CD14-positive monocyte (primary cell): ENCODE measurements at regions not wholly inside any gene's neighbourhood (a gene's known extent, or its start where the extent isn't known, plus 50 kb on each side); places are given as distances from the start of the nearest gene placed in this dataset.

Experiments
- DNase-seq, 3 donors: peaks; one replicate each; pipeline ENCODE4 v3.0.0-alpha.2; 2011 to 2022
- H2AFZ ChIP-seq: 2 replicates; pipeline ENCODE4 v1.6.0; 2012; ENCODE audit warnings: mild to moderate bottlenecking, low read depth, low read length, inconsistent platforms; ENCODE audit not compliant: insufficient read depth, poor library complexity, severe bottlenecking
- H3K27ac ChIP-seq, 2 donors: 1 replicate in 1 of 2; 2 replicates in 1 of 2; pipeline ENCODE4 v1.5.1; 2012 to 2013; ENCODE audit warnings: low read length in 2 of 2, control low read depth in 1 of 2, inconsistent platforms in 1 of 2, low read depth in 1 of 2, mild to moderate bottlenecking in 1 of 2
- H3K27me3 ChIP-seq, 2 donors: one replicate each; pipeline versions ENCODE4 v1.6.0 to v1.6.1; 2011 to 2013; ENCODE audit warnings: low read length in 2 of 2; ENCODE audit not compliant: control insufficient read depth in 2 of 2, insufficient read depth in 2 of 2
- H3K36me3 ChIP-seq, 2 donors: replicated peaks in 1 of 2; 1 replicate in 1 of 2; 2 replicates in 1 of 2; pipeline versions ENCODE4 v1.5.1 to v1.6.1; 2012 to 2013; ENCODE audit warnings: low read length in 2 of 2, control low read depth in 1 of 2, inconsistent platforms in 1 of 2, mild to moderate bottlenecking in 1 of 2; ENCODE audit not compliant: insufficient read depth in 2 of 2, control insufficient read depth in 1 of 2
- H3K4me1 ChIP-seq, 2 donors: 1 replicate in 1 of 2; 2 replicates in 1 of 2; pipeline versions ENCODE4 v1.5.1 to v1.6.1; 2012 to 2013; ENCODE audit warnings: low read length in 2 of 2, control low read depth in 1 of 2, inconsistent platforms in 1 of 2, mild to moderate bottlenecking in 1 of 2, moderate library complexity in 1 of 2; ENCODE audit not compliant: insufficient read depth in 2 of 2, control insufficient read depth in 1 of 2
- H3K4me2 ChIP-seq: replicated peaks from 2 replicates; pipeline ENCODE3; 2012; ENCODE audit warnings: low read length, moderate library complexity, mild to moderate bottlenecking; ENCODE audit not compliant: poor library complexity, severe bottlenecking; ENCODE audit errors: extremely low read depth
- H3K4me3 ChIP-seq, 3 experiments: fragments of 200-600 bp in 1 of 3; sonication (generic) in 1 of 3; replicated peaks in 1 of 3; 1 replicate in 2 of 3; 2 replicates in 1 of 3; pipeline ENCODE4 v1.5.1; 2011 to 2013; ENCODE audit warnings: low read length in 3 of 3, mild to moderate bottlenecking in 3 of 3, control low read depth in 2 of 3, low read depth in 2 of 3, inconsistent platforms in 1 of 3, moderate library complexity in 1 of 3
- H3K79me2 ChIP-seq: 2 replicates; pipeline ENCODE4 v1.6.0; 2012; ENCODE audit warnings: mild to moderate bottlenecking, control low read depth, inconsistent platforms, low read length, moderate library complexity; ENCODE audit not compliant: insufficient read depth
- H3K9ac ChIP-seq: 2 replicates; pipeline ENCODE4 v1.6.0; 2017; ENCODE audit warnings: low read length, mild to moderate bottlenecking; ENCODE audit not compliant: insufficient read depth, poor library complexity, severe bottlenecking
- H3K9me3 ChIP-seq, 2 donors: replicated peaks in 1 of 2; 1 replicate in 1 of 2; 2 replicates in 1 of 2; pipeline versions ENCODE4 v1.5.1 to v1.6.1; 2012 to 2013; ENCODE audit warnings: low read length in 2 of 2, control low read depth in 1 of 2; ENCODE audit not compliant: control insufficient read depth in 1 of 2, insufficient read depth in 1 of 2
- H4K20me1 ChIP-seq: 2 replicates; pipeline ENCODE4 v1.6.0; 2012; ENCODE audit warnings: mild to moderate bottlenecking, low read length, control low read depth, moderate library complexity; ENCODE audit not compliant: insufficient read depth
- H3K27ac Mint-ChIP-seq, 7 donors: one replicate each; pipeline ENCODE4 v1.8.0; 2020; ENCODE audit warnings: mild to moderate bottlenecking in 7 of 7, mixed read lengths in 7 of 7, moderate library complexity in 6 of 7, inconsistent platforms in 2 of 7
- H3K27me3 Mint-ChIP-seq, 3 donors: one replicate each; pipeline ENCODE4 v1.8.0; 2021 to 2022; ENCODE audit warnings: low read depth in 3 of 3, mild to moderate bottlenecking in 3 of 3, mixed read lengths in 3 of 3, moderate library complexity in 3 of 3, inconsistent platforms in 1 of 3
- H3K36me3 Mint-ChIP-seq, 2 donors: one replicate each; pipeline ENCODE4 v1.8.0; 2020; ENCODE audit warnings: mixed read lengths in 2 of 2, inconsistent platforms in 1 of 2, mild to moderate bottlenecking in 1 of 2
- H3K4me1 Mint-ChIP-seq: one replicate; pipeline ENCODE4 v1.8.0; 2020; ENCODE audit warnings: mild to moderate bottlenecking, mixed read lengths
- H3K4me3 Mint-ChIP-seq, 2 donors: one replicate each; pipeline ENCODE4 v1.8.0; 2020; ENCODE audit warnings: mild to moderate bottlenecking in 2 of 2, mixed read lengths in 2 of 2, moderate library complexity in 1 of 2
- H3K9me3 Mint-ChIP-seq, 7 donors: one replicate each; pipeline ENCODE4 v1.8.0; 2020 to 2022; ENCODE audit warnings: mixed read lengths in 7 of 7, mild to moderate bottlenecking in 6 of 7, moderate library complexity in 6 of 7, inconsistent platforms in 2 of 7
- WGBS: methylation state at CpG from one replicate; pipeline ENCODE4 v1.1.5; 2013; ENCODE audit warnings: missing lambda C conversion rate; ENCODE audit not compliant: insufficient coverage; 5-methylcytosine and 5-hydroxymethylcytosine counted together
- intact Hi-C, 2 donors: fragments of 100-400 bp; cut with micrococcal nuclease; formaldehyde crosslinking; loops; one replicate each; pipeline versions ENCODE4 v1.15.0 to v1.15.1; 2023
- TF ChIP-seq, protein P1 (sequence below): fragments of 200-600 bp; IDR thresholded peaks from one replicate; pipeline ENCODE4 v1.8.0; 2022; ENCODE audit warnings: antibody characterized with exemption, mild to moderate bottlenecking

DNA sequence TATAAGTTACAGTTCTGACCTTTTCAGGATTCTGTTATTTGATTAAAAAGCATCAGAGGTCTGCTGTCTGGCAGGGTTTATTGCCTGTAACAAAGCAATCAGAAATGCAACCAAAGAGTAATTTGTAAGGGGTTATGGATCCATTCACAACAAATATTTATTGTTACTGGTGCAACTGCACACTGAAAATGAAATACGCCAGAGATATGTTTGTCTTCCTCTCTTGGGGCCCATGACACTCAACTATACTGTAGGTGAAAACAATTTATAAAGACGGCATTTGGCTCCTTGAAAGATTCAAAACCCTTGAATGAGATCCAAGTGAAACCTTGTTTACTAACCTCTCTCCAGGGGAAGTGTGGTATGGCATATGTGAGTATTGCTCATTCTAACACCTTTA, 452.2 kb downstream of the MBD2 start:
- Mint-ChIP-seq H3K4me1 (no peaks in the 10 kb centered on the region), H3K27me3 (no peaks in the 10 kb centered on the region), H3K36me3 (no peaks in the 10 kb centered on the region), H3K9me3 (peaks cover 0 to 6% (median 3%) of the 10 kb centered on the region in 7 donors), H3K4me3 (no peak overlapping the region), H3K27ac (no peak overlapping the region)
- Histone ChIP-seq H3K4me3 (no peak overlapping the region), H3K4me2 (no peak overlapping the region), H3K4me1 (no peaks in the 10 kb centered on the region), H3K9me3 (no peaks in the 10 kb centered on the region), H3K79me2 (no peaks in the 10 kb centered on the region), H3K27me3 (no peaks in the 10 kb centered on the region), H3K36me3 (no peaks in the 10 kb centered on the region), H3K27ac (no peak overlapping the region), H4K20me1 (no peaks in the 10 kb centered on the region), H2AFZ (no peak overlapping the region), H3K9ac (no peak overlapping the region)
- TF ChIP-seq, protein P1, sequence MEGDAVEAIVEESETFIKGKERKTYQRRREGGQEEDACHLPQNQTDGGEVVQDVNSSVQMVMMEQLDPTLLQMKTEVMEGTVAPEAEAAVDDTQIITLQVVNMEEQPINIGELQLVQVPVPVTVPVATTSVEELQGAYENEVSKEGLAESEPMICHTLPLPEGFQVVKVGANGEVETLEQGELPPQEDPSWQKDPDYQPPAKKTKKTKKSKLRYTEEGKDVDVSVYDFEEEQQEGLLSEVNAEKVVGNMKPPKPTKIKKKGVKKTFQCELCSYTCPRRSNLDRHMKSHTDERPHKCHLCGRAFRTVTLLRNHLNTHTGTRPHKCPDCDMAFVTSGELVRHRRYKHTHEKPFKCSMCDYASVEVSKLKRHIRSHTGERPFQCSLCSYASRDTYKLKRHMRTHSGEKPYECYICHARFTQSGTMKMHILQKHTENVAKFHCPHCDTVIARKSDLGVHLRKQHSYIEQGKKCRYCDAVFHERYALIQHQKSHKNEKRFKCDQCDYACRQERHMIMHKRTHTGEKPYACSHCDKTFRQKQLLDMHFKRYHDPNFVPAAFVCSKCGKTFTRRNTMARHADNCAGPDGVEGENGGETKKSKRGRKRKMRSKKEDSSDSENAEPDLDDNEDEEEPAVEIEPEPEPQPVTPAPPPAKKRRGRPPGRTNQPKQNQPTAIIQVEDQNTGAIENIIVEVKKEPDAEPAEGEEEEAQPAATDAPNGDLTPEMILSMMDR = no peak
- WGBS = no CpG with 5 or more reads among the region's 2 CpGs
- intact Hi-C loops = no loop called here
- no peak for DNase-seq

DNA sequence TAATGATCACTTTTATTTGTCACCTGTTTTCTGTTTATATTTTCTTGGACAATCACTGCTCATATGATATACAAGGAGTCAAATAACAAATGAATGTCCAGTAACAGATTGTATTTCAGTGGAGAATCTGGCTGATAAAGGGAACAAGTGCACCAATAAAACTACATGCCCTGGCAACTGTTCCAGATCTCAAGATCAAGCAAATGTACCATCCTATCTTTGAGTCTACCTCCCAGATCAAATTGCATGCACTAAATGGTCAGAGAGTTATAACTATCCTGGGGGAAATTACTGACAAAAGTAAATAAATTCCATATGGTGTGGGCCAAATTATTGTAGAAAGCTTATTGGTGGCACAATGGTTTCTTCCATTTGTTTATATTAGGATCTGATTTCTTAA, 452.8 kb downstream of the MBD2 start:
- no peaks in the 10 kb centered on the region for H4K20me1 ChIP-seq
- Mint-ChIP-seq H3K9me3 (peaks cover 0 to 6% (median 3%) of the 10 kb centered on the region in 7 donors), H3K27me3 (no peaks in the 10 kb centered on the region), H3K27ac (no peak overlapping the region), H3K4me1 (no peaks in the 10 kb centered on the region), H3K4me3 (no peak overlapping the region), H3K36me3 (no peaks in the 10 kb centered on the region)
- H3K27me3 ChIP-seq = no peaks in the 10 kb centered on the region
- no peaks in the 10 kb centered on the region for H3K9me3 ChIP-seq
- H3K4me1 ChIP-seq = no peaks in the 10 kb centered on the region
- H3K27ac ChIP-seq = no peak overlapping the region
- TF ChIP-seq, protein P1 = no peak
- H3K79me2 ChIP-seq = no peaks in the 10 kb centered on the region
- H3K9ac ChIP-seq = no peak overlapping the region
- no peak overlapping the region for H3K4me3 ChIP-seq
- H2AFZ ChIP-seq = no peak overlapping the region
- H3K36me3 ChIP-seq = no peaks in the 10 kb centered on the region
- no peak overlapping the region for H3K4me2 ChIP-seq
- DNase-seq = no peak
- intact Hi-C loops = no loop called here
